ENCODE measurements at regions not wholly inside any gene's neighbourhood (a gene's known extent, or its start where the extent isn't known, plus 50 kb on each side); places are given as distances from the start of the nearest gene placed in this dataset.

GRCh38 chr15:87609894-87610293 lies 646.6 kb downstream of the NTRK3 start:
- TF ChIP-seq, protein P1, sequence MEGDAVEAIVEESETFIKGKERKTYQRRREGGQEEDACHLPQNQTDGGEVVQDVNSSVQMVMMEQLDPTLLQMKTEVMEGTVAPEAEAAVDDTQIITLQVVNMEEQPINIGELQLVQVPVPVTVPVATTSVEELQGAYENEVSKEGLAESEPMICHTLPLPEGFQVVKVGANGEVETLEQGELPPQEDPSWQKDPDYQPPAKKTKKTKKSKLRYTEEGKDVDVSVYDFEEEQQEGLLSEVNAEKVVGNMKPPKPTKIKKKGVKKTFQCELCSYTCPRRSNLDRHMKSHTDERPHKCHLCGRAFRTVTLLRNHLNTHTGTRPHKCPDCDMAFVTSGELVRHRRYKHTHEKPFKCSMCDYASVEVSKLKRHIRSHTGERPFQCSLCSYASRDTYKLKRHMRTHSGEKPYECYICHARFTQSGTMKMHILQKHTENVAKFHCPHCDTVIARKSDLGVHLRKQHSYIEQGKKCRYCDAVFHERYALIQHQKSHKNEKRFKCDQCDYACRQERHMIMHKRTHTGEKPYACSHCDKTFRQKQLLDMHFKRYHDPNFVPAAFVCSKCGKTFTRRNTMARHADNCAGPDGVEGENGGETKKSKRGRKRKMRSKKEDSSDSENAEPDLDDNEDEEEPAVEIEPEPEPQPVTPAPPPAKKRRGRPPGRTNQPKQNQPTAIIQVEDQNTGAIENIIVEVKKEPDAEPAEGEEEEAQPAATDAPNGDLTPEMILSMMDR (conservative IDR thresholded peaks at IDR 0.05; ENCODE audit: low read depth, low read length): no peak
- TF ChIP-seq RAD21 (IDR thresholded peaks at IDR 0.05; ENCODE audit: low read length) (no peak), NFE2L2 (IDR thresholded peaks at IDR 0.05; ENCODE audit: low read depth, low read length) (no peak), FOS (IDR thresholded peaks at IDR 0.05; ENCODE audit: low read depth, low read length) (no peak)
